ENCODE measurements at regions not wholly inside any gene's neighbourhood (a gene's known extent, or its start where the extent isn't known, plus 50 kb on each side); places are given as distances from the start of the nearest gene placed in this dataset.

DNA sequence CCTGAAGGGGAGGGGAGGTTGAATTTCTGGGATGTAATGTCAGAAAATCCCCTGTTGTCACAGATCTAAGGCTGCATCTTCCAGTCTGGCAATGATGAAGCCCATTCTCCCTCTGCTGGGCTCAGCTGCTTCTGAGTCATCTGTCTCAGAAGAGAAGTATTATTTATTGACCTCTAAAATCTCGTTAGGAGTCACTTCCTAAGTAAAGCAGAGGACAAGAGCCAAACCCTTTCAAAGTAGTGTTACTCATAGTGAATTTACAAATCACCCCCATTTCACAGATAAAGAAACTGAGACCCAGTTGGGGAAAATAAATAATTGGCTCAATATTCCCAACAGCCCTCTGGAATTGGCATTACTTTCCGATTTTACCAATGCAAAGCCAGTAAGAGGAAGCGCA, 167.3 kb upstream of the SKOR2 start:
- in situ Hi-C loops (cut with HindIII; ENCODE audit: low pct_unique_long_range_greater_than_20kb, low sequenced_read_pairs): no loop called here
- peak; percentile 58 for DNase-seq (ENCODE audit: low read depth, low spot score)

DNA sequence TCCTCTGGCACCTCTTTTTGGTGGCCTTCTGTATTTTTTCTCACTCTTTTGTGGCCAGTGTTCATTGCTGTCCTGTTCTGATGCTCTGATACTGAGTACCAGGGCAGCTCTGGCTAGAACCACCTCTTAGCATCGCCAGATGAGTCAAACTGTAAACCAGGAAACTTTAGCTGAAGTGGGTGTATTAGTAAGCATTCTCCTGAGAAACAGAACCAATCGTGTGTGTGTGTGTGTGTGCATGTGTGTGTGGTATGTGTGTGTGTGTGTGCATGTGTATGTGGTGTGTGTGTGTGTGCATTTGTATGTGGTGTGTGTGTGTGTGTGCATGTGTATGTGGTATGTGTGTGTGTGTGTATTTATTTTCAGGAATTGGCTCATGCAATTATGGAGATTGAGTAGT, 166.3 kb upstream of the SKOR2 start:
- in situ Hi-C loops (cut with HindIII; ENCODE audit: low pct_unique_long_range_greater_than_20kb, low sequenced_read_pairs): no loop called here
- DNase-seq (ENCODE audit: low read depth, low spot score): no peak

DNA sequence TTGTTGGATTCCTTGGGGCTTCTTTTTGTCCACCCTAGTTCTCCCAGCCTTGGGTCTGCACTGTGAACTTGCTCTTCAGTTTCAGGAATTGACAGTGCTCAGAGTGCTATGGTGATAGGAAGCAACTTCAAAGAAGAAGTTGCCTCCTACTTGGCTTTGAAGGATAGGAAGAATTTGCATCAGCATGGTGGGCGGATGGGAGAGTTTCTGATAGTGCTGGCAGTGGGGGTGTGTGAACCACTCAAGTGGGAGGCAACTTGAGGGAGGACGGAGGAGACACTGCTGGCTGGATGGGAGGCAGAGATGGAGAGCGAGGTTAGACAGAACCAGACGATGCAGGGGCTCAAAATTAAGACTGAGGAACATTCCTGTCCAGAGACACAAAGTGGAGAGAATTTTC, 164.4 kb upstream of the SKOR2 start:
- no peak for DNase-seq (ENCODE audit: low read depth, low spot score)
- in situ Hi-C loops (cut with HindIII; ENCODE audit: low pct_unique_long_range_greater_than_20kb, low sequenced_read_pairs): no loop called here

DNA sequence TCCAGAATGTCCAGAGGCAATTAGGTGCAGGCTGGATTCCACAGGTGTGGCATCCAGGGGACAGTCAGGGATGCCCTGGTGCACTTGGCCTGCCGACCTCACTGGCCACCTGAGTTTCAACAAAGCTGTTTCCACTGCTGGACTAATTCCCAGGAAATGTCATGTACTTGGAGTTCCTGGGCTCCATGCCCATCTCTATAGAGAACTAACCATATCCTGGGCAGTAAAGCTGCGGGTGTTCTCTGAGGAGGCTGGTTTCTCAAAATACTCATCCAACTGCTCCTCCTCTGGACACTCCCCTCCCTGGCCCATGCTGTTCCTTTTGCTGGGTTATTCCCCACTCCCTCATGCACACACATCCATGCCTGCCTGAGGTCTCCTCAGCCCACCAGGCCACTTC, 161.9 kb upstream of the SKOR2 start:
- in situ Hi-C loops (cut with HindIII; ENCODE audit: low pct_unique_long_range_greater_than_20kb, low sequenced_read_pairs): no loop called here
- no peak for DNase-seq (ENCODE audit: low read depth, low spot score)

DNA sequence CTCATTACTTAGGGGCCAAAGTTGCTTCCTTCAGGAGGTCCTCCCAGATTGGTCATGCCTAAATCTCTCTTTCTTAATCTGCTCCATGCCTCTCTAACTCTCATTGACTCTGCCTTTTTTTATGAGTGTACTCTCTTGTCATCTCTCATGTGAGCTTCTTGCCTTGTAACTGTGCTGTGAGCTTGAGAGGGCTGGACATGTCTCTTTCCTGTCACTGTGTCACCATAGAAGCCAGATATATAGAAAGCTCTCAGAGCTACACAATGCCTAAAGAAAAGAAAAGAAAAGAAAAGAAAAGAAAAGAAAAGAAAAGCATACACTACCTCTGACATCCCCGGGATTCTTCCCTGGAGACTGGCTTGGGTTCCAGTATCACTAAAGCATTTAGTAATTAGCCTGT, 161.5 kb upstream of the SKOR2 start:
- in situ Hi-C loops (cut with HindIII; ENCODE audit: low pct_unique_long_range_greater_than_20kb, low sequenced_read_pairs): no loop called here
- DNase-seq (ENCODE audit: low read depth, low spot score): no peak

DNA sequence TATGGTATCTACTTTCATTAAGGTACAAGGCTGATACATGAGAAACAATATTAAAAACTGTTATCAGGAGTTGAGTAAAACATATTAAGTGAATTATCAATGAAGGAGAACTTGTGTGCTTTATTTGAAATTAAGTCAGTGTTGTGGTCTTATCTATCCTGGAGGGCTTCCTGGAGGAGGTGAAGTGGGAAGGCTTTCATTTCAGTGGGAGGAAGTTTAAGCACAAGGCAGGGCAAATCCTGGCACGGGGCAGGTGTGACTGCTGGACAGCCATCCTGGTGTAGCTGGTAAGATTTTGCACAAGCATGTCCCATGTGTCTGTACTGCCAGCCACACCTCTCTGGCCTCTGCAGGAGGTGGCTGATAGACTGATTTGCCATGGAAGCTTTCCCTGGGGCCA, 159.7 kb upstream of the SKOR2 start:
- in situ Hi-C loops (cut with HindIII; ENCODE audit: low pct_unique_long_range_greater_than_20kb, low sequenced_read_pairs): no loop called here
- DNase-seq (ENCODE audit: low read depth, low spot score): no peak

DNA sequence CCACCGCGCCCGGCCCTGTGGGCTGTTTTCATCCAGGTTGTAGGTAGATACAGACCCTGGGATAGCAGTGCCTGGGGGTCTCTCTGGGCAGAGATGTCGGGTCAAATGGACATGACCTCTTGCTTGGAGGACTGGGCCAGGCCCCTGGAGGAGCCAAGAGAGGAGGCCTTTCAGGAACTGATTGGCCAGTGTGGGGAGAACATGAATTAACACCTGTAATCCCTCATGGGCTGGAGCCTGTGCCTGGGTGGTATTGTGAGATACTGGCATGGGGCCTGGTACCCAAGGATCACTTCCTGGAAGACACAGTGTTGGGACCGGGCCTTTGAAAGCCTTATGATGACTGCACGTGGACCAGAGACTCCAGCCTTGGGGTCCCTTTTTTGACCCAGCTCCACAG, 158.7 kb upstream of the SKOR2 start:
- in situ Hi-C loops (cut with HindIII; ENCODE audit: low pct_unique_long_range_greater_than_20kb, low sequenced_read_pairs): no loop called here
- no peak for DNase-seq (ENCODE audit: low read depth, low spot score)

DNA sequence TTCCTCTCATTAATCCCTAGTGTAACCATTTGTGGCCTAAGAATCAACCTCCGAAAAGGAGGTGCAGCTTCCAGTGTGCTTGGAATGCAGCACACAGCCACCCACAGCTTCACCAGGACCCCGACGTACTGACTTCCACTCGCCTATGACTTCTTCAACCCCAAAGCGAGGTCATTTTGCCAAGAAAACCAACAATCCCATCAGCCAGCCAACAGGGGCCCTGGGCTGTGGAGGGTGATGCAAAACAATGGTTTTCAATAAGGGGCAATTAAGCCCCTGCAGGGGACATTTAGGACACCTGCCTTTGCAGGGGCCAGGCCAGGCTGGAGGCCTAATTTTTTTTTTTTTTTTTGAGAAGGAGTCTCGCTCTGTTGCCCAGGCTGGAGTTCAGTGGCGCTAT, 158.1 kb upstream of the SKOR2 start:
- in situ Hi-C loops (cut with HindIII; ENCODE audit: low pct_unique_long_range_greater_than_20kb, low sequenced_read_pairs): no loop called here
- no peak for DNase-seq (ENCODE audit: low read depth, low spot score)

DNA sequence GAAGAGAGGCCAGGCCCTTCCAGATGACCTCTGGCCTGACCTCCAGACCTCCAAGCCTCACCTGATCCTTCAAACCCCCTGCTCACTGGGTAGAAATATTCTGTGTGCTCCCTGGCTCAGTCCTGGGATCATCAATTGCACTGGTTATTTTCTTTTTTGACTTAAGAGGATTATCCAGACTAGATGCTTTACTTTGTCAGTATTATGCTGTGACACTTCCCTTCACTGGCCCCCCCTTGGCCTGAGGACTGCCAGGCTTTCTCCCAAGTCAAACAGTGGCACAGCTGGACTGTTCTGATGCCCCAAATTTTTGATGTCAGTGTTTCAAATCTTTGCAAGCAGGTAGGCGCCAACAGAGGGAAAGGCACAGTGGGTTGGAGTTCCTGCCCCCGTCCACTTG, 156.3 kb upstream of the SKOR2 start:
- no peak for DNase-seq (ENCODE audit: low read depth, low spot score)
- in situ Hi-C loops (cut with HindIII; ENCODE audit: low pct_unique_long_range_greater_than_20kb, low sequenced_read_pairs): no loop called here

DNA sequence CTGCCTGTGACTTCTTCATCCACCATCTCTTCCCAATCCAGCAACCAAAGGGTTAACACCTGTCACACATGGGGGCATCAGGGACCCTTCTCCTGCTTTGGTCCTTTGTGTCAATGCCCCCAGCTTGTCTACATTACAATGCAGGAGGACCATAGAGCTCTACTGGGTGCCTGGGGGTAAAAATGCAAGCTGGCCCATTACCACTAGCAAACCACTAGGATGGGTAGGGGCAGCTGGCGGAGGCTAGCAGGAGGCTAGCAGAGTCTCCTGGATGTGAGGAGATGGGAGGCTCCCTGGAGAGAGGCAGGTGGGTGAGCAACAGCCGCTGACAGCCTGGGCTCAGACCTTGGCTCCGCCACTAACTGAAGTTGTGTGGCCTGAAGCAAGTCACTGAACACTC, 153.4 kb upstream of the SKOR2 start:
- in situ Hi-C loops (cut with HindIII; ENCODE audit: low pct_unique_long_range_greater_than_20kb, low sequenced_read_pairs): no loop called here

DNA sequence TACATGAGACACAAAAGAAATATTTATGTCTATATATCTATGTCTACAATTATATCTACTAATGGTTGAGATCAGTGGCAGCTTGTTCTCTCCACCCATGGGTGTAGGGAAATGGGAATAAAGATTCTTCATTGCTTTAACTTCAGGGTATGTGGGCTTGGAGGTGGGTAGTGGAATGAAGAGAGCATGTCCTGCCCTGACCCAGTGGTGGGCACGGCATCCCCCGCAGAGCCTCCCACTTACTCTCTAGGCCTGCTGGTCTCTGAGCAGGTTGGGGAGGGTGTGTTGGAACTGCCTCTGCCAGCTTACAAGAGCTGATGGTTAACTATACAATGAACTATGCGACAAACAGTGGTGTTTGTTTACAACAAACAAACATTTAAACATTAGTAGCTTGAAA, 152.5 kb upstream of the SKOR2 start:
- DNase-seq (ENCODE audit: low read depth, low spot score): no peak
- in situ Hi-C loops (cut with HindIII; ENCODE audit: low pct_unique_long_range_greater_than_20kb, low sequenced_read_pairs): no loop called here

More for the DNA sequence above, 153.4 kb upstream of the SKOR2 start:
- no peak for DNase-seq (ENCODE audit: low read depth, low spot score)

DNA sequence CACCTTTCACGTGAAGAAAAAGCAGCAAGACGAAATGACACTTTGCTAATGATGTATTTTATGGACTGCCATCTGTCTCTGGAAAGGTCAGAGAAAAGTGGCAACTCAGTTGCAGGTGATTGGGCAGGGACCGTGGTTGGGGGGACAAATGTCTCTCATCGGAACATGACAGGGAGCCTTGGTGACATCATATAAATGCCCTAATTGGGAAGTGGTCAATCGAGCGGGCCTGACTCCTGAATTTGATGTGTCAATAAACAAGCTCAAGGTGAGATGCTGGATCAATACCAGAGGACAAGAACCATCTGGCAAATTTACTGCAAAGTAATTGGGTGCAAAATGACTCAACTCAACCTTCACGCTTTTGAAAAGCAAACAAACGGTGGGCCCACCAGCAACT, 151.9 kb upstream of the SKOR2 start:
- no peak for DNase-seq (ENCODE audit: low read depth, low spot score)
- in situ Hi-C loops (cut with HindIII; ENCODE audit: low pct_unique_long_range_greater_than_20kb, low sequenced_read_pairs): no loop called here

DNA sequence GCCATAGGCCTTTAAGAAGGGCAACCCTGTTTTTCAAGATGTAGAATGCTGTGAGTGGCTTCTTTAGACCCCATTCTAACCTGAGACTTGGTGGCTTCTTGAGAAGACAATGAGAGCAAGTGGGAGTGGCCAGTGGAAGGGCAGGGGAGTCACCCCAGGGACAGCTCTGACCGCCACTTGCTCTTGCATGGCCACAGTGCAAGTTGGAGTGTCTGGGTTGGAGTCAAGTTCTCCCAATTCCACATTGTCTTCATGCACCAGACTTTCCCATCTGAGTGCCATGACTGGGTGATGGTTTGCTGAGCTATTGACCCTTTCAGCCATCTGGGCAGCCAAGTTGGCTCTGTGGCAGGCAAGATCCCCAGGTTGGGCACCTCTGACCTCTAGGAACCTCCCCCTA, 148.0 kb upstream of the SKOR2 start:
- in situ Hi-C loops (cut with HindIII; ENCODE audit: low pct_unique_long_range_greater_than_20kb, low sequenced_read_pairs): no loop called here
- no peak for DNase-seq (ENCODE audit: low read depth, low spot score)

DNA sequence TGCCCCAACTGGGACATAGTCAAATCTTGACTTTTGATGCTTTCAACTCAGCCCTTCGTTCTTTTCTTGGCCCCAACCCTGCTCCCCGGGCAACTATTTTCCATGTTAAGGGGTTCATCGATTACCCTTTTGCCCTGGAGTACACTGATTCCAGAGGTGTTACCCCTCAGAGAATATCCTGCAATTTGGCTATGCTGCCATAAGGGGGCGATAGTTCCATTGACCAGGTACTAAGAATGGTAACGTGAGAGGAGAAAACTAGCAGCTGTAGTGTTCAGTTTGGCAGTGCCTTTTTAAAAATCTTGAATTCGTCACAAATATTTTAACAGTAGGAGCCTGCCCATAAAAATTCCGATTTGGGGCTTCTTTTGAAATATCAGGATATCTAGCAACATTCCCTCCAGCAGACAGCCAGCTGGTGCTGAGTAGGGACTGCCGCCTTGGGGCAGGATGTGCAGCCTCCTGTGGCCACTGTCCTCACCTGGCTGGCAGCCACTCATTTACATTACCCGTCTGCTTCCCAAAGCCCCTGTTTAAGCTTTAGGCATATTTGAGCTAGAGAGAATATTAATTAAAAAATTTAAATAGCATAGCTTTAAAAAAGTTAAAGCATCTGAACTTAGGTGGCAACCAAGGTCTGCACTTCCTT, 146.3 kb upstream of the SKOR2 start:
- in situ Hi-C loops (cut with HindIII; ENCODE audit: low pct_unique_long_range_greater_than_20kb, low sequenced_read_pairs): no loop called here
- peak; percentile 51 for DNase-seq (ENCODE audit: low read depth, low spot score)

DNA sequence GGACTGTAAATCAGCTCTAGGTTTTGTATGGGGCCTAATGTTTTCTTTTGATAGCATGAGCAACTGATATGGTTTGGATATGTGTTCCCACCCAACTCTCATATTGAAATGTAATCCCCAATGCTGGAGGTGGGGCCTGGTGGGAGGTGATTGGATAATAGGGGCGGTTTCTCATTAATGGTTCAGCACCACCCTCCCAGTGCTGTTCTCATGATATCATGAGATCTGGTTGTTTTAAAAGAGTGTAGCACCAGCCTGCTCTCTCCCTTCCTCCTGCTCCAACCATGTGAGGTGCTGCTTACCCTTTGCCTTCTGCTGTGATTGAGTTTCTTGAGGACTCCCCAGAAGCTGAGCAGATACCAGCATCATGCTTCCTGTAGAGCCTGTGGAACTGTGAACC, 140.2 kb upstream of the SKOR2 start:
- in situ Hi-C loops (cut with HindIII; ENCODE audit: low pct_unique_long_range_greater_than_20kb, low sequenced_read_pairs): no loop called here
- no peak for DNase-seq (ENCODE audit: low read depth, low spot score)

DNA sequence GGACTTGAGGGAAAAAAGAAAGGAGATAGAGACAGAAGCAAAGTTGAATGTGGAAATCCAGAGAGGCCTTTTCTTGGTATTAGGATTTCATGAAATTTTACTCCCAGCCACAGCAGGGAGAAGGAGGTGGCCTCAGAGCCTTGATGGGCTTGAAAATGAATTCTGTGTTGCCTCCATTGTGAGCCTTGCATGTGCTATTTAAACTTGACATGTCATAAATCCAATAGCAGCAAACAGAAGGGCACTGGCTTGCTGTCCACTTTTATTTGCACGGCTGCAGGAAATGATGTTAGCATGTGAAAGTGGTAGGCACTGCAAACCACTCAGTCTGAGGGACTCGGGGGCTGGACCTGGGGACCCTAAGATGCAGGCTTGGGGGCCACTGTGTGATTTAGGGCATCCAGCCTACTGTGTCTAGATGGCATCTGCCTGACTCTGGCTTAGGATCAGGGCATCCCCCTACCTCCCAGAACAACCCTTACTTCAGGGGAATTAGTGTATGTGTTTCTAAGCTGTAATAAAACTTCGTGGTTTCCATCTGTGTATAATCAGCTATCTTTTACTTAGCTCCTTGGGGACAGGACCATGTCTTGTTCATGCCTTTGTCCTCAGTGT, 139.1 kb upstream of the SKOR2 start:
- DNase-seq (ENCODE audit: low read depth, low spot score): no peak
- in situ Hi-C loops (cut with HindIII; ENCODE audit: low pct_unique_long_range_greater_than_20kb, low sequenced_read_pairs): no loop called here

DNA sequence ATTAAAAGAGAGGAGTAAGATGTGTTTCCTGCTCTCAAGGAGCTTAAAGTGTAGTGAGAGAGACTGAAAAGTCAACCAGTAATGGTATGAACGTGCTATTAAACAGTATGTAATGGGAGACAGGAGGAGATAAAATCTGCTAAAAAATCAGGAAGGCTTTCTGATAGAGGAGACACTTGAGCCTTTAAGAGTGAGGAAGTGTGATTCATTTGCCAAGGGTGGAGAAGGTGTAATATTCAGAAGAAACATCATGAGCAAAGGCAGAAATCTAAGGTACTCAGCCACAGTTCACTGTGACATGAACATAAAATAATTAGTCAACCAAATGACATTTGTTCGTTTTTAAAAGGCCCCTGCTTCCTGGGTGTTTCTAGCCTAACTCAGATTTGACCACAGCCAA, 137.8 kb upstream of the SKOR2 start:
- DNase-seq (ENCODE audit: low read depth, low spot score): no peak
- in situ Hi-C loops (cut with HindIII; ENCODE audit: low pct_unique_long_range_greater_than_20kb, low sequenced_read_pairs): no loop called here

DNA sequence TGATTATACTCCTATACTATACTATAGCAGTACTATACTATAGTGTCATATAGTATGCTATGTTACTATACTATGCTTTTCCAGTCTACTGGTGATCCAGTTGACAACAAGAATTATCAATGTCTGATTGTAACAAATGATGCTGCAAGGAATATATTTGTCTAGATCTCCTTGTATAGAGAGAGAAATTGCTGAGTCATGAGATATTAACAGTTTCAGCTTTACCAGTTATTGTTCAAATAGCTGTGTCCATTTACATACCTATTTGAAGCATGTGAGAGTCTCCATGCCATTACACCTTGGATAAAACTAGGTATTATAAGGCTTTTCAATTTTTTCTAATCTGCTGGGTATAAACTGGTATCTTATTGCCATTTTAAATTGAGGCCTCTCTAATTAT, 136.4 kb upstream of the SKOR2 start:
- in situ Hi-C loops (cut with HindIII; ENCODE audit: low pct_unique_long_range_greater_than_20kb, low sequenced_read_pairs): no loop called here
- DNase-seq (ENCODE audit: low read depth, low spot score): no peak

DNA sequence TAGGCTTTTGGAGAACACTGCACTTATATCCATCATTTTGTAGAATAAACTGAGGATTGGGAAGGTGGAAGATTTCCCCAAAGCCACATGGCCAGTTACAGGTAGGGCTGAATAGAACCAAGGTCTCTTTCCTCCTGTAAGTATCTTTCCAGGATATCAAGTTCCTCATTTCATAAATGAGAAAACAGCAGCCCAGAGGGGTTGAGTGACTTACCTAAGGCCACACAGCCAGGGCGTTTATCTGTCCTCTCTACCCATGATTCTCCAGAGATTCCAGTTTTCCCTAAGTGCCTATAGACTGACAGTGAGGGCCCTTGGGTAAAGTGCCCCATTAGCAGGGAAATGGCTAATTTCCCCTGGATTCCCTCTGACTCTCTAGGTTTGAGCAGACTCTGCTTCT, 132.3 kb upstream of the SKOR2 start:
- in situ Hi-C loops (cut with HindIII; ENCODE audit: low pct_unique_long_range_greater_than_20kb, low sequenced_read_pairs): no loop called here
- no peak for DNase-seq (ENCODE audit: low read depth, low spot score)
